ENCODE measurements at regions not wholly inside any gene's neighbourhood (a gene's known extent, or its start where the extent isn't known, plus 50 kb on each side); places are given as distances from the start of the nearest gene placed in this dataset.

DNA sequence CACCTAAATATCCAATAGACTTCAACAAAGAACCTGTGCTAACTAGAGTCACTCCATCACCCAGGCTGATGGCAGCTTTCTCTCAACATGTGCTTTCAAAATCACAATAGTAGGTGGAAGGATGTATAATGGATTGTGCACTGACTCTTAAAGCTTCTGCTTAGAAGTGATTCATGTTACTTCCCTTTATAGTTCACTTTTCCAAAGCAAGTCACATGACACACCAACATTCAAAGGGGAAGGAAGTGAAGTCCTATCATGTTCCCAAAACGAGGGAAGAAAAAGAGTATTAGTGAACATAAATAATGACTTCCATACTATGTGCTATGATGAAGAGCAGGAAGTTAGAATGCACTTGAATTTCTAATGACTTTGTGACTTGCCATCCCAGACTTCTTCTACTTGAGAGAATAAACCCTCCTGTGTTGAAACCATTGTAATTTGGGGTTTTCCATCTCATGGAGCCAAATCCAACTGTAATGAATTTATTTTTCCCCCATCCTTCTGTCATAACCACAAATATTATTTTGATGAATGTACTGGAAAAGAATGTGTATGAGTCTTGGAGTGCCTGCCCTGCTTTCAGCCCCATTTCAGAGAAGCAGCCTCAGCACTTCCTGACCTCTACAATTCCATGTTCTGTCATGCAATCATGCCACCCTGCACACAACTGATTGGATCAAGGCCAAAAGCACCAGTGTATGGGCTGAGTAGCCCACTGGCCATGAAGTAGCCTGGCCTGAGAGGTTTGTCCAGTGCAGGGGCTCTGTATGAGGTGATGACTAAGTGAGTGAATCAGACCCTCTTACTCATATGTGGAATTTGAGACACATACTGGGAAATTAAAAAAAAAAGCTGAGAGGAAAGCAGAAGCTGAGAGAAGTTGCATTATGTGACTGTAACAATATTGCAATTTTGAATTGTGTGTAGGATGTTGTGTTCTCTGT is 525.9 kb upstream of the CLINT1 start:
- TF ChIP-seq, protein P1, sequence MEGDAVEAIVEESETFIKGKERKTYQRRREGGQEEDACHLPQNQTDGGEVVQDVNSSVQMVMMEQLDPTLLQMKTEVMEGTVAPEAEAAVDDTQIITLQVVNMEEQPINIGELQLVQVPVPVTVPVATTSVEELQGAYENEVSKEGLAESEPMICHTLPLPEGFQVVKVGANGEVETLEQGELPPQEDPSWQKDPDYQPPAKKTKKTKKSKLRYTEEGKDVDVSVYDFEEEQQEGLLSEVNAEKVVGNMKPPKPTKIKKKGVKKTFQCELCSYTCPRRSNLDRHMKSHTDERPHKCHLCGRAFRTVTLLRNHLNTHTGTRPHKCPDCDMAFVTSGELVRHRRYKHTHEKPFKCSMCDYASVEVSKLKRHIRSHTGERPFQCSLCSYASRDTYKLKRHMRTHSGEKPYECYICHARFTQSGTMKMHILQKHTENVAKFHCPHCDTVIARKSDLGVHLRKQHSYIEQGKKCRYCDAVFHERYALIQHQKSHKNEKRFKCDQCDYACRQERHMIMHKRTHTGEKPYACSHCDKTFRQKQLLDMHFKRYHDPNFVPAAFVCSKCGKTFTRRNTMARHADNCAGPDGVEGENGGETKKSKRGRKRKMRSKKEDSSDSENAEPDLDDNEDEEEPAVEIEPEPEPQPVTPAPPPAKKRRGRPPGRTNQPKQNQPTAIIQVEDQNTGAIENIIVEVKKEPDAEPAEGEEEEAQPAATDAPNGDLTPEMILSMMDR (IDR thresholded peaks at IDR 0.05; ENCODE audit: low read length): no peak
- TF ChIP-seq EZH2phosphoT487 (IDR thresholded peaks at IDR 0.05; ENCODE audit: low read length) (no peak), EZH2 (optimal IDR thresholded peaks at IDR 0.05; ENCODE audit: low read depth, low read length) (no peak)

Measured in MM.1S (cell line).